Posterior vena cava (tissue), 2 donors: ENCODE measurements at regions not wholly inside any gene's neighbourhood (a gene's known extent, or its start where the extent isn't known, plus 50 kb on each side); places are given as distances from the start of the nearest gene placed in this dataset.

Experiments used
- DNase-seq: peaks from one replicate; pipeline ENCODE4 v3.0.0-alpha.2; 2020; ENCODE audit warnings: low spot score
- intact Hi-C, 2 donors: fragments of 100-400 bp; cut with DNase I; formaldehyde crosslinking; loops; one replicate each; pipeline versions ENCODE4 v1.14.1 to v1.14.2; 2022 to 2023
- donor health status: DM: yes; HTN: yes; CAD: no.
- donor health status: DM: yes; HTN: yes; CAD: no.

DNA sequence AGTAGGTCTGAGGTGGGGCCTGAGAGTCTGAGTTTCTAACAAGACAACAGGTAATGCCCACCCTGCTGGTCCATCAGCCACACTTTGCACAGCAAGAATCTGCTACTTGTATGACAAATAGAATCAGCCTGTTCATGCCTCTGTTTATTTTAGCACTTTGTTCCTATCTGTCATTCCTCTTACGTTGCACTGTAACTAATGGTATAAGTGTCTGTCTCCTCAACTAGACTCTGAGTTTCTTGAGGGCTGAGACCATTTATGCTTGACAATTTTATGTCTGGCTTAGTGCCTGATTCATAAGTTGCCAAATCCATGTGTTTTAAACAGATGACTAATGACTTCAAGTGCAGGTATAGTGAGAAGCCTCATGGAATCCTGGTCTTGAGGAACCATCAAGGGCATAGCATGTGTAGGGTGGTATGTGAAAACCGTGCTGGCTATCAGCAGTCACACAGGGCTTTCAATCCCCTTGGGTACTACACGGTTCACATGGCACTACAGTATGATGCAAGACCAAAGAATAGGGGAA lies 209.7 kb downstream of the C11orf91 start:
- no peak for DNase-seq
- intact Hi-C loops, result no loop called here

DNA sequence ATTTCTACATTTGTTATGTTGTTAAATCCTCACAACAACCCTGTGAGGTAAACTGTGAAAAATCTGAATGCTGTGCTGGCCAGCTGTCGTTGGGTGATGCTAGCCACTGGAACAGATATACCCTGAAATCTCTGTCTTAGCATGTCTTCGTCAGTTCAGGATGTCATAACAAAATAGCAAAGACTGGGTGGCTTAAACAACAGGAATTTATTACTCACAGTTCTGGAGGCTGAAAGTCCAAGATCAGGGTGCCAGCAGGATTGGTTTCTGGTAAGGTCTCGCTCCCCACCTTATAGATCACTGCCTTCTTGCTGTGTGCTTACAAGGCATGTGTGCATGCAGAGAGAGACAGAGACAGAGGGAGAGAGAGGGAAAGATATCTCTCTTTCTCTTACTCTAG lies 211.7 kb downstream of the C11orf91 start:
- intact Hi-C loops, result no loop called here
- no peak for DNase-seq

GRCh38 chr11:33480626-33481025 lies 220.0 kb downstream of the C11orf91 start:
- intact Hi-C loops, result no loop called here
- no peak for DNase-seq

DNA sequence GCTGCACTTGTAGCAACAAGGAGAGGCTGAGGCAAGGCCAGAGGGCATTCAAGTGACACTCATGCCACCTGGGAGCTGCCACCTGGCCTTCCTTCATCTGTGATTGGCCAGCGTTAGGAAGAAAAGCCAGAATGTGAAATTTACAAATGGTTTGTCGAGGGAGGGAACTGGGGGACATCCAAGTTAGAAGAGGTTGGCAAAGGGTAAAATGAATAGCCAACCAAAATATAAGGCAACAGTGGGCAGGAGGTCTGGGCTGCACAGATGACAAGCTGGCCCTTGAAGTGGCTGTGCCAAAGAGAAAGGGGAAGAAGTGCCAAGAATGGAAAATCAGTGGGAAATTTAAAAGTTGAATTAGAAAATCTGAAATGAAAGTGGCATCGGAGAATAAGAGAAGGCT lies 221.4 kb downstream of the C11orf91 start:
- intact Hi-C loops, result no loop called here
- DNase-seq, result no peak

DNA sequence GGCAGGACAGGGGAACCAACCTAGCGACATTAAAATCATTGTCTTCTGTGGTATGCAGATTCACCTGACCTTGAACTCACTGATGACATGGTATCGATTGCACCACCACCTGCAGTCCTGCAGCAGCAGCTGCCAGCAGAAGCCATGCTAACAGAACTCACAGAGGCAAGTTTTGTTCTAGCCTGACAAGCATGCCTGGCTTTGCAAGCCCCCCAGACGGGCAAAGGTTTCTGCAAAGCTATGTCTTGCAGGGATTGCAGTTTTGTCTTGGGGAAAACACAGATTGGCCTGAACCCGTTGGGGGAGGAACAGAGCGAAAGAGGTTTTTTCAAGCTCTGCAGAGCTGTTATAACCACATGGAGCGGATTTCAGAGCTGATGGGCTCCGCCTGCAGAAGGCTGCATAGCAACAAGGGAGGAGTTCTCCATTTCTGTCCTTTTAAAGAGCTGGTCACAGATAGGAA lies 221.0 kb downstream of the HIPK3 start:
- no peak for DNase-seq
- intact Hi-C loops, result no loop called here

DNA sequence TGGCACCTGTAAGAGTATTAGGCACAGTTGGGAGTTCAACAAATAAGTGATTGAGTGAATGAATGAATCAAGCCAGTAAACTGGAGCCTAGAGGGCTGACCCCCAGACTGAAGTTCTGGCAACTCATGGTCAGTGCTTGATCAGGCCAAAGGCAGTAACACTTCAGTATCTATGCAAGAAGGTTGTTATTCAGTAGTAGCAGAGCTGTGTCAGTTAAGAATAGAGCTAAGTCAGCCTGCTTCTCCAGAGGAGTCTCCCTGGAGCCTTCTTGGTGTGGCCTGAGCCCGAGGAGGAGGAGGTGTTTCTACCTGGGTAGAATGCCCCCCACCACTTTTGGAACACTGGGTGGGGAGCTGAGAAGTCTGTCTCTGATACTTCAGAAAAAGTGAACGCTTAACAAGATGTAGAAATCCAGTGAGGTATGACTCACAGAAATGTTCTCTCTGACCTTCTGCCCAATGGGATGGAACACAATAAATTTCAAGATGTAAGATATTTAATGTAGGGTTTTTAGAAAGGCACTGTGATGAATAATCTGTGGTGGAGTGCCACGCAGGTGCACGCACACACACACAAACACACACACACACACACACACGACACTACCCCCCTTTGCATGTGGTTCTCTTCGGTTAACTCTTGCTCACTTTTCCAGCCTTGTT lies 219.9 kb downstream of the HIPK3 start:
- no peak for DNase-seq
- intact Hi-C loops, result no loop called here

GRCh38 chr11:33475993-33476392 lies 218.8 kb downstream of the HIPK3 start:
- intact Hi-C loops, result no loop called here
- no peak for DNase-seq

- intact Hi-C loops, result no loop called here
- DNase-seq, result no peak
These were observed 217.7 kb downstream of the HIPK3 start for GRCh38 chr11:33474866-33475265.

DNA sequence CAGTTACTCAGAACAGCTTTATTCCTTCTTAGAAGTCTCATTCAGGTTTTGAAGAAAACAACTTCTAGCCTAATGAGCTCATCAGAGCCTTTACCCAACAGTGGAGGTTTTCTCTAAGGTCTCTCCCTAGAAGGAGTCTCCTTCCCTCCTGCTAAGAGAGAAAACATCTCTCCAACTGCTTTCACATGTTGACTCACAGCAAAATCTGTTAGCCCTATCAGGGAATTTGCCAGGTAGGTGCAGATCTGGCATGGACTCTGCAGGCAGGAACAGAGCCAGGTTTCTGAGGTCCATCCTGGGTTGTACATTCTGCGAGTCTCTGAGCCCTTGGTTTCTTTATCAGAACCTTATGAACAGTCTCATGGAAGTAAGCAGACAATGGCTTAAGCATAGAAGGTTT lies 214.4 kb downstream of the HIPK3 start:
- DNase-seq, result no peak
- intact Hi-C loops, result no loop called here

DNA sequence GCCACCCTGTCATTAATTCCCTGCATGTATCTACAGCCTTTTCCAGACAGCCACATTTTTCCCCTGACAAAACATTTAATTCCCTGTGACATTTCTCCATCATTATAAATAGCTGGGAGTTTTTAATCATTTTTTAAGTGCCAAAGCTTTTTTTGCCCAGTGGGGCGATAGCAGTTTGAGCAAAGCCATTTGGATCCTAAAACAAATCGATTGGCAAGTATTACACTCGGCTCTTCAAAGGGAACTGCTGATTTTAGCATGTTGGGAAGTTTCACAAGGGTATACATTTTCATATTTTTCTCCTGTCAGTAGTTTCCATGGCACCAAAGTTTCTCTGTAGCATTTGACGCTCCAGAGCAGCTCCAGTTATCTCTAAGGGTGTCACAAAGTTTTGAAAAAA lies 210.8 kb downstream of the HIPK3 start:
- intact Hi-C loops, result no loop called here
- DNase-seq, result no peak

GRCh38 chr11:33463059-33463458 lies 205.9 kb downstream of the HIPK3 start:
- intact Hi-C loops, result no loop called here

GRCh38 chr11:33461369-33462125 lies 204.4 kb downstream of the HIPK3 start:
- intact Hi-C loops, result no loop called here
- DNase-seq, result no peak

More at GRCh38 chr11:33463059-33463458, 205.9 kb downstream of the HIPK3 start:
- DNase-seq, result no peak

DNA sequence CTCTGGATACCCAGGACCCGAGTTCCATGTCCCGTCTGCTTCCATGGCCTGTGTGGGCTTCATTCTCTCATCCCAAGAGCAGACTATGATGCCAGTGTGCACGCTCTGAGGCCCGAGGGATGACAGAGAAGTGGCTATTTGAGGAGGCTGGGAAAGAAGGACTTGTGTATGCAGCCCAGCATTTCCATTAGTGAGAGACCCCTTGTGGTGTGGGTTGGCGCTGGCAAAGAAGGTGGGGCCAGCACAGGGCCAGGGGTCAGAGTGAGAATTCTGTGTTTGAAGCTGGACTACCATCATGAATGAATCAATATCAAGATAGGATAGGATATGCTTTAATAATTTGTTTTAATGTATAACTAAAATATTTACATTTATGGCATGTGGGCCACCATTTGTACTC lies 200.8 kb downstream of the HIPK3 start:
- intact Hi-C loops, result no loop called here
- no peak for DNase-seq

DNA sequence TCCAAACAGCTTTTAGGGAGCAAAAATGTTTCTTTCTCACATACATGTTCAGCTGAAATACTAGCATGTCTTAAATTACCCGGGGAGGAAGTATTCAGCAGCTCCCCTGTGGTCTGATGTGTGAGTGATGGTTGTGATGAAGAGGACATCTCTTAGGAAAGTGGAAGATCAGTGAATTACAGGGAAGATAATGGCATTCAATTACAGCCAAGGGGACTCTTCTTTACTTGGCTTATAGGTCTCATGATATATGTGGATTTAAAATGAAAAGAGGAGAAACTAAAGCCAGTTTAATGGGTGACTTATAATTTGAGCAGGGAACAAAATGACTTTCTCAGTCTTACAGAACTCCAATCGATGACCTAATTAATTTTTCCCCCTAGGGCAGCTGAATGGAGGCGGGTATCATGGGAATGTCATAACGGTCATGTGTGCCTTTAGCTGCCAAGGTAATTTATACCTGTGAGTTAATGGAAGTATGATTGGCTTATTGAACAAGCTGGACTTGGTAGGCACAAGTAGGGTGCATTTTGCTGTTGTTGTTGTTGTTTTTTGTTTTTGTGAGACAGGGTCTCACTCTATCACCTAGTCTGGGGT lies 198.8 kb downstream of the HIPK3 start:
- intact Hi-C loops, result no loop called here
- DNase-seq, result no peak

DNA sequence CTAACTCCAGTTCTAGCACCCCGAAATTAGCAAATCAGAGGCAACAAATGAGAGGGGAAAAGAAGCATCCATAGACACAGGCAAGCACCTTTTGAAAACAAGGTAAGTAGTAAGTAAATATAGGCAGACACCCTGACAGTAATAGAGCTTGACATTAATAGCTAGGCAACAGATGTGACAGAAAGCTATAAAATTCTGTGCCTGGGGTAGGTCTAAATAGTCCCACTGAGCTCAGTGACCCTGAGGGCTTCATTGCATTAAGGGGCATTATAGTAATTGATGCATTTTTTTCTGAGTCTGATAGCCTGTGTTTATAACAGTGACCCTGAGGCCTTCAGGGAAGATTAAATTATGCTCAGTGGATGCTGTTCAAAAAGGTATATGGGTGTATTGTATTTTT lies 197.1 kb downstream of the HIPK3 start:
- intact Hi-C loops, result no loop called here
- DNase-seq, result no peak

- no peak for DNase-seq
- intact Hi-C loops, result no loop called here
These were observed 195.8 kb downstream of the HIPK3 start for GRCh38 chr11:33452836-33453624.

GRCh38 chr11:33451364-33451763 lies 194.2 kb downstream of the HIPK3 start:
- DNase-seq, result no peak
- intact Hi-C loops, result no loop called here

DNA sequence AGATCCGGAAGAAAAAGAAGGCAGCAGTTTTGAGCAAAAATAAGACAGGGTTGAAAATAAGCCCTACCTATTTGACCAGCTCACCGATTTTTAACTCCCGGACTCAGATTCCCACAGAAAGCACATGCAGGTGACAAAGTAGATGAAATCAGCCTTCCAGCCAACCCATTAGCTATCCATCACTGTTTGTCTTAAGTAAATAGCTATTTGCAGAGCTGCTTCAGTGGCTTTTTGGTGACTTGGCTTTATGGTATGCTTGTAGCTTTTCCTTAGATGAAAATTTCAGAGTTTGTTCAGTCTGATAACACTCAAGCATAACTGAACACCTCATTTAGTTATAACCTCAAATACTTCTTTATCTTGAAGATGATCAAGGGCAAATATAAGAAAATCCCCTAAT lies 192.6 kb downstream of the HIPK3 start:
- no peak for DNase-seq

GRCh38 chr11:33448461-33449130 lies 191.4 kb downstream of the HIPK3 start:
- no peak for DNase-seq
- intact Hi-C loops, result no loop called here

More for the DNA sequence above, 192.6 kb downstream of the HIPK3 start:
- intact Hi-C loops, result no loop called here
